NT2/D1 (cell line): ENCODE measurements at regions not wholly inside any gene's neighbourhood (a gene's known extent, or its start where the extent isn't known, plus 50 kb on each side); places are given as distances from the start of the nearest gene placed in this dataset.

Experiments used
- YY1 ChIP-seq: IDR thresholded peaks from 2 replicates; pipeline ENCODE4 v1.6.1; 2011; ENCODE audit not compliant: insufficient read length, insufficient read depth
- ZNF274 ChIP-seq: IDR thresholded peaks from 2 replicates; pipeline ENCODE4 v1.6.1; 2011; ENCODE audit warnings: mild to moderate bottlenecking, low read depth, low read length

DNA sequence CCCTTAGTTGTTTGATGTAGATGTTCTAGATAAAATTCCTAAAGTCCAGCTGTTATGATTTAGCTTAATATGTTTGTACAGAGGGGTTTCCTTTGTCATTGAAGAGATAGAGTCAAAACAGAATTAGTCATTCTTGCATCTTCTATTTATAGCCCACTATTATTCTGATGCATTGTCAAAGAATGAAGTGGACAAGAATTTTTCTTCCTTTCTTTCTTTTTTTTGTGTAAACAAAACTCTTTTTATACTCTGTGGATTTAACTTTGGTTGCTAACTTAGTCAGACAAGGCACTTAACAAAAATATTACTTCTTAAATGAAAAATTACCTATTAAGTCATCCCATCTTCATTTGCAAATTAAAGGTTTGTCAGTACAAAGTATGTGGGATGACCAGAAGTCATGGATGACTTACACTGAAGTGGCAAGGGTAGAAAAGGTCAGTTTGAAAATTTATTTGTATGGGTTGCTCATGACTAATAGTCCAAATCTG, 215.6 kb upstream of the DDHD1 start:
- TF ChIP-seq YY1 (no peak), ZNF274 (no peak)
